Tibial nerve (tissue), 4 donors: ENCODE measurements at regions not wholly inside any gene's neighbourhood (a gene's known extent, or its start where the extent isn't known, plus 50 kb on each side); places are given as distances from the start of the nearest gene placed in this dataset.

Experiments used
- DNase-seq, 2 donors: peaks; one replicate each; pipeline ENCODE4 v3.0.0-alpha.2; 2019; ENCODE audit warnings: low spot score in 2 of 2
- H3K27ac ChIP-seq, 4 donors: fragments of 200-600 bp; sonication (generic) in 3 of 4; one replicate each; pipeline ENCODE4 v1.5.1; 2017 to 2019; ENCODE audit warnings: mild to moderate bottlenecking in 1 of 4
- H3K27me3 ChIP-seq, 2 donors: fragments of 200-600 bp; sonication (generic) in 1 of 2; one replicate each; pipeline versions ENCODE4 v1.5.1 to v1.6.0; 2017 to 2019
- H3K36me3 ChIP-seq, 3 donors: fragments of 200-600 bp; sonication (generic); one replicate each; pipeline ENCODE4 v1.5.1; 2018 to 2019
- H3K4me1 ChIP-seq, 4 donors: fragments of 200-600 bp; sonication (generic) in 3 of 4; one replicate each; pipeline ENCODE4 v1.5.1; 2017 to 2019
- H3K4me3 ChIP-seq, 4 donors: fragments of 200-600 bp; sonication (generic) in 3 of 4; one replicate each; pipeline ENCODE4 v1.5.1; 2017 to 2019; ENCODE audit warnings: mild to moderate bottlenecking in 1 of 4, moderate library complexity in 1 of 4
- H3K9me3 ChIP-seq, 4 donors: fragments of 200-600 bp; sonication (generic) in 3 of 4; one replicate each; pipeline ENCODE4 v1.5.1; 2017 to 2019
- EP300 ChIP-seq, 2 donors: sonication (generic); formaldehyde crosslinking; IDR thresholded peaks; one replicate each; pipeline ENCODE4 v1.6.1; 2017; ENCODE audit warnings: antibody characterized with exemption in 2 of 2, mild to moderate bottlenecking in 1 of 2
- POLR2A ChIP-seq, 2 donors: fragments of 450-650 bp; IDR thresholded peaks; one replicate each; pipeline ENCODE4 v1.6.1; 2017; ENCODE audit warnings: antibody characterized with exemption in 2 of 2, mild to moderate bottlenecking in 2 of 2, moderate library complexity in 2 of 2
- WGBS, 2 donors: methylation state at CpG; one replicate each; pipeline ENCODE4 v1.1.5; 2018; 5-methylcytosine and 5-hydroxymethylcytosine counted together
- TF ChIP-seq, protein P1 (sequence below), 5 experiments: fragments of 200-600 bp in 3 of 5; fragments of 450-650 bp in 2 of 5; sonication (generic) in 3 of 5; IDR thresholded peaks; one replicate each; pipeline ENCODE4 v1.5.1; 2016 to 2019; ENCODE audit warnings: antibody characterized with exemption in 5 of 5, mild to moderate bottlenecking in 3 of 5, moderate library complexity in 2 of 5

DNA sequence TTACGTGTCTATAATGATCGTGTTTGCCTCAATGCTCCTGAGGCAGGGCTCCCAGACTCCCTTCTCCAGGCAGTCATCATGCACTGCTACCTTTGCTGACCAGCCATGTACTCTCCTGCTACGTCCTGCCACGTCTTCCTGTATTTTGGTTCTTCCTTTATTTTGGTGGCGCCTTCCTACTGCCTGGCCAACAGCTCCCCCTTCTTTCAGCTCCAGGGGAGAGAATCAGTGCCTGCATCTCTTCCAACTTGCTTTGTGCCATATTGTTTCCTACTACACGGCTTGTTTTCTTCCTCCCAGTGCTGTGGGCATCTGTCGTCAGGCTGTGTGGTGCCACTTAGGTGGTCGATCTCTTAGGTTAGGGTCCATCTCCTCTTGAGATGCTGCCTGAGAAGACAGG lies 96.2 kb downstream of the FGF9 start:
- TF ChIP-seq POLR2A (IDR thresholded peaks at IDR 0.05): no peak
- TF ChIP-seq, protein P1, sequence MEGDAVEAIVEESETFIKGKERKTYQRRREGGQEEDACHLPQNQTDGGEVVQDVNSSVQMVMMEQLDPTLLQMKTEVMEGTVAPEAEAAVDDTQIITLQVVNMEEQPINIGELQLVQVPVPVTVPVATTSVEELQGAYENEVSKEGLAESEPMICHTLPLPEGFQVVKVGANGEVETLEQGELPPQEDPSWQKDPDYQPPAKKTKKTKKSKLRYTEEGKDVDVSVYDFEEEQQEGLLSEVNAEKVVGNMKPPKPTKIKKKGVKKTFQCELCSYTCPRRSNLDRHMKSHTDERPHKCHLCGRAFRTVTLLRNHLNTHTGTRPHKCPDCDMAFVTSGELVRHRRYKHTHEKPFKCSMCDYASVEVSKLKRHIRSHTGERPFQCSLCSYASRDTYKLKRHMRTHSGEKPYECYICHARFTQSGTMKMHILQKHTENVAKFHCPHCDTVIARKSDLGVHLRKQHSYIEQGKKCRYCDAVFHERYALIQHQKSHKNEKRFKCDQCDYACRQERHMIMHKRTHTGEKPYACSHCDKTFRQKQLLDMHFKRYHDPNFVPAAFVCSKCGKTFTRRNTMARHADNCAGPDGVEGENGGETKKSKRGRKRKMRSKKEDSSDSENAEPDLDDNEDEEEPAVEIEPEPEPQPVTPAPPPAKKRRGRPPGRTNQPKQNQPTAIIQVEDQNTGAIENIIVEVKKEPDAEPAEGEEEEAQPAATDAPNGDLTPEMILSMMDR (IDR thresholded peaks at IDR 0.05): no peak
- no peak for TF ChIP-seq EP300 (IDR thresholded peaks at IDR 0.05)
- H3K36me3 ChIP-seq: no peaks in the 10 kb centered on the region
- H3K4me3 ChIP-seq: no peak overlapping the region
- WGBS, 2 donors: 87 to 88% methylated on average over 8 of the region's 8 CpGs
- no peaks in the 10 kb centered on the region for H3K27me3 ChIP-seq
- DNase-seq: no peak
- H3K4me1 ChIP-seq: no peaks in the 10 kb centered on the region
- peaks cover 0 to 7% (median 0%) of the 10 kb centered on the region in 4 donors for H3K9me3 ChIP-seq
- H3K27ac ChIP-seq: no peak overlapping the region

DNA sequence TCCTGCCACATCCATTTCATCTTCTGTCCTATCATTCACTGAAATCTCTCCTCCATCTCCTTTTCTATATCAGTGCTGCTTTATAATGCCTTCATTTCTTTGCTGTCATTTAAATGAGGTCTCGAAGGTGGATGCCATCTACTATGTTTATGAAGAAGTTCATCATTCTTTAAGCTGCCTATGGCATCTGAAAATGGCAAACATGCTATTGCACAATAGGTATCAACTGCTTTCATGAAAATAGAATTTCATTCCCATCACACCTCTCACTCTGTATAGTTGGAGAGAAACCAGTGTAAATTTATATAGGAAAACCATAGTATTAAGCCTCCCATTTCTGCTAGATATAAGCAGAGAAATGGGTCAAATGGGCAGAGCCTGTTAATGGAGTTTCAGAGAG lies 100.2 kb downstream of the FGF9 start:
- TF ChIP-seq POLR2A (IDR thresholded peaks at IDR 0.05): no peak
- TF ChIP-seq EP300 (IDR thresholded peaks at IDR 0.05): no peak
- TF ChIP-seq, protein P1 (IDR thresholded peaks at IDR 0.05): no peak
- no peak overlapping the region for H3K27ac ChIP-seq
- no peak overlapping the region for H3K4me3 ChIP-seq
- no peaks in the 10 kb centered on the region for H3K36me3 ChIP-seq
- H3K9me3 ChIP-seq: peaks cover 0 to 7% (median 0%) of the 10 kb centered on the region in 4 donors
- WGBS, 2 donors: 86 to 90% methylated on average over 1 of the region's 1 CpG
- no peaks in the 10 kb centered on the region for H3K27me3 ChIP-seq
- DNase-seq: no peak
- no peaks in the 10 kb centered on the region for H3K4me1 ChIP-seq

DNA sequence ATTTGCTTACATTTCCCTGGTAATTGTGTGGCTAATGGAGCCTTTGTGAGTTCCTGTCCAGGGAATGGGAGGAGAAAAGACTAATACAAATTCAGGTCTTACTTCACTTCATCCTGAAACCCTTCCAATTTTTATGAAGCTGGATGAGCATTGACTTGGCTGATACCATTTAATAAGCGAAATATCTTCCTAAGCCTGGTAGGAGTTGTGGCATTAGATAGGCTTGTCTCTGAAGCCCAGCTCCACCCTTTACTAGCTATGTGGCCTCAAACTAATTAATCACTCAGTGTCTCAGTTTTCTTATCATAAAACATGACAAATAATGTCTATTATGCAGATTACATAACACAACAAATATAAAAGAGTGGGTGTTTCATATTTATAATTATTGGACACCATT lies 106.3 kb downstream of the FGF9 start:
- Histone ChIP-seq H3K9me3 (peaks cover 0 to 21% (median 0%) of the 10 kb centered on the region in 4 donors), H3K36me3 (no peaks in the 10 kb centered on the region), H3K27me3 (no peaks in the 10 kb centered on the region), H3K27ac (no peak overlapping the region), H3K4me1 (no peaks in the 10 kb centered on the region), H3K4me3 (no peak overlapping the region)
- 72 to 76% methylated on average over 1 of the region's 1 CpG for WGBS, 2 donors
- DNase-seq: no peak
- TF ChIP-seq, protein P1 (IDR thresholded peaks at IDR 0.05): no peak
- TF ChIP-seq EP300 (IDR thresholded peaks at IDR 0.05) (no peak), POLR2A (IDR thresholded peaks at IDR 0.05) (no peak)

DNA sequence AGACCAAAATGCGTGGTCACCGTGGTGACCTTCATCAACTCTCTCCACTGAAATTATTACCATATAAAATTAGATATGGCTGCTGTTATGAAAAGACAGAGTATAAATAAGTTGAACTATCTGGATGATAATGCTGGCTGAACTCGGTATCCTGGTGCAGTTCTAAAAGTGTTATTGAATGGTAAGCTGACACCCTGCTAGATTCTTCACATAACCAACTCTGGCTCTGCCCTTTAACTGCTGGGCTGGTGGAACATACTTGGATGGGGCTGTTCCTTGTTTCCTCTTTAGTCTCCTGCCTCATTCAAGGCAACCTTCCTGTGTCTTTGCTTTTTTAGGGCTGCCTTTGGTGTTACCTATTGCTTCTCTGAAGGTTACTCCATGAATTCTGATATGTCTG lies 106.9 kb downstream of the FGF9 start:
- 78 to 83% methylated on average over 3 of the region's 3 CpGs for WGBS, 2 donors
- Histone ChIP-seq H3K27me3 (no peaks in the 10 kb centered on the region), H3K36me3 (no peaks in the 10 kb centered on the region), H3K4me3 (no peak overlapping the region), H3K9me3 (peaks cover 0 to 21% (median 0%) of the 10 kb centered on the region in 4 donors), H3K27ac (no peak overlapping the region), H3K4me1 (no peaks in the 10 kb centered on the region)
- DNase-seq: no peak
- TF ChIP-seq POLR2A (IDR thresholded peaks at IDR 0.05) (no peak), EP300 (IDR thresholded peaks at IDR 0.05) (no peak)
- TF ChIP-seq, protein P1 (IDR thresholded peaks at IDR 0.05): no peak

DNA sequence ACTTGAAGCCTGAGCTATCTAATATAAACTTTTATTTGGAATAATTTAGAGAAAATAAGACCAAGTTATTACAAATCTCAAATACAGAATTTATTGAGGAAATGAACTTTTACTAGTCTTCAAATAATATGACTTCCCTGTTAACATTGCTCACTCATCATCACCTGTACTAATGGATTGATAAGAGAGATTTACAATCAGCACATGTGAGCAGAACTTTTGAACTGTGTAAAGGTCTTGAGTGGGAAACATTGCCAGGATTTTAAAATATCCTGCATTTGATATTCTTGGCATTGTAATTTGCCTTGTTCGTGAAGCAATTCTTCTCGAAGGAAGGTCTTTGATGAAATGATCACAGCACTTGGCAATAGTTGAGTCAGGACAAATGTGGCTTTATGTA lies 111.9 kb downstream of the FGF9 start:
- WGBS, 2 donors: 58 to 61% methylated on average over 2 of the region's 2 CpGs
- H3K4me1 ChIP-seq: no peaks in the 10 kb centered on the region
- no peak overlapping the region for H3K27ac ChIP-seq
- peaks cover 0 to 21% (median 0%) of the 10 kb centered on the region in 4 donors for H3K9me3 ChIP-seq
- H3K4me3 ChIP-seq: no peak overlapping the region
- no peaks in the 10 kb centered on the region for H3K27me3 ChIP-seq
- H3K36me3 ChIP-seq: no peaks in the 10 kb centered on the region
- DNase-seq: no peak
- TF ChIP-seq EP300 (IDR thresholded peaks at IDR 0.05) (no peak), POLR2A (IDR thresholded peaks at IDR 0.05) (no peak)
- TF ChIP-seq, protein P1 (IDR thresholded peaks at IDR 0.05): no peak
